SH-SY5Y (cell line): ENCODE measurements at regions not wholly inside any gene's neighbourhood (a gene's known extent, or its start where the extent isn't known, plus 50 kb on each side); places are given as distances from the start of the nearest gene placed in this dataset.

Experiments
- GATA2 ChIP-seq: IDR thresholded peaks from 2 replicates; pipeline ENCODE4 v1.6.1; 2011; ENCODE audit warnings: mild to moderate bottlenecking, low read depth, low read length
- GATA3 ChIP-seq: IDR thresholded peaks from 2 replicates; pipeline ENCODE4 v1.6.1; 2011; ENCODE audit warnings: low read depth, mild to moderate bottlenecking, low read length, moderate library complexity

- no peak for TF ChIP-seq GATA3
- no peak for TF ChIP-seq GATA2
Measured at GRCh38 chr18:78548261-78549058, 431.2 kb upstream of the SALL3 start.

- TF ChIP-seq GATA3 (no peak), GATA2 (no peak)
Measured at GRCh38 chr18:78549971-78550370, 429.6 kb upstream of the SALL3 start.

- TF ChIP-seq GATA3: no peak
- no peak for TF ChIP-seq GATA2
Measured at GRCh38 chr18:78554944-78555608, 424.5 kb upstream of the SALL3 start.

- no peak for TF ChIP-seq GATA2
- TF ChIP-seq GATA3: no peak
Measured at GRCh38 chr18:78557371-78557770, 422.2 kb upstream of the SALL3 start.

- TF ChIP-seq GATA2: no peak
- TF ChIP-seq GATA3: no peak
Measured at GRCh38 chr18:78558101-78558810, 421.4 kb upstream of the SALL3 start.

- TF ChIP-seq GATA3 (no peak), GATA2 (no peak)
Measured at GRCh38 chr18:78558948-78559347, 420.7 kb upstream of the SALL3 start.

GRCh38 chr18:78559584-78559983 is 420.0 kb upstream of the SALL3 start:
- TF ChIP-seq GATA3: no peak
- TF ChIP-seq GATA2: no peak

GRCh38 chr18:78561757-78562510 is 417.7 kb upstream of the SALL3 start:
- TF ChIP-seq GATA3: no peak
- TF ChIP-seq GATA2: no peak

GRCh38 chr18:78562531-78562961 is 417.1 kb upstream of the SALL3 start:
- TF ChIP-seq GATA2 (no peak), GATA3 (no peak)

GRCh38 chr18:78563110-78563509 is 416.5 kb upstream of the SALL3 start:
- no peak for TF ChIP-seq GATA3
- TF ChIP-seq GATA2: no peak

- no peak for TF ChIP-seq GATA3
- TF ChIP-seq GATA2: no peak
Measured at GRCh38 chr18:78564030-78564429, 415.6 kb upstream of the SALL3 start.

GRCh38 chr18:78564518-78564917 is 415.1 kb upstream of the SALL3 start:
- TF ChIP-seq GATA2: no peak
- TF ChIP-seq GATA3: no peak

- no peak for TF ChIP-seq GATA2
- no peak for TF ChIP-seq GATA3
Measured at GRCh38 chr18:78565240-78565639, 414.4 kb upstream of the SALL3 start.

GRCh38 chr18:78566065-78566464 is 413.6 kb upstream of the SALL3 start:
- TF ChIP-seq GATA3: no peak
- TF ChIP-seq GATA2: no peak
